ENCODE measurements at regions not wholly inside any gene's neighbourhood (a gene's known extent, or its start where the extent isn't known, plus 50 kb on each side); places are given as distances from the start of the nearest gene placed in this dataset.
"Not testable (repeated sequence)": the region's sequence is repeated elsewhere in the genome, so short reads cannot be mapped to it uniquely, and the experiment has no call there.

DNA sequence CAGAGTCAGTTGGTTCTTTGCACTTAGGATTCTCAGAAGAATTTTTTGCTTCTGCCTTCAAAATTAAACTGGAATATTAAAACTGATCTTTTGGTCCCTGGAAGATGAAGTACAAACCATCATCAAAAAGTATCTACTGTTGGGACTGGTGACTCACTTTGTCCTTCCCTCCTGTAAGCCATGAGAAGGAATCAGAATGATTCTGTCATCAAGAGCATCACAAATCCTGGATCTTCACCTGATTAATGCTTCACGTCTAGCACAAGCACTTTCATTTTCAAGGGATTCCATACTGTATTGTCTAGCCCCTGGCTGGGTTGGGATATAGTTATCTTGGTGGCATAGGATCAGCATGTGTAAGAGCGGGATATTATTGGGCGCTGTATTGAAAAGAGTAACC, 69.3 kb upstream of the CYP1B1 start:
- no peak for DNase-seq

DNA sequence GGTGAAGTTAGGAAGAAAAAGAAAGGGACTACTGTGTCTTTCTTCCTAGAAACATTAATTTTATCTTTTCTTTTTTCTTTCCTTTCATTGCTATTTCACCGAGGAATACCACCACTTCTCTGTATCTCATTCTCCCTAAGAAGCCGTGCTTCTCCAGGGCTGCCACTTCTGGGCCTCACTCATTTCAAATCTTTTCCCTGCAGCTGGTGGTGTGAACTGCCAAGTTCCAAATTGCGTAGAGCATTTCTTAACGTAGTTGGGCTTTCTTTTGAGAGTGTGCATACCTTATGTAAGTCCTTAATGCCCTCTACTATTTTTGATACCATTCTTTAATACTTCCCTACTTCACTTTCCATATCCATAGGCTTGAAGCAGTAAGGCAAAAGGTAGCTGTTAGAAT, 66.7 kb upstream of the CYP1B1 start:
- no peak for DNase-seq

DNA sequence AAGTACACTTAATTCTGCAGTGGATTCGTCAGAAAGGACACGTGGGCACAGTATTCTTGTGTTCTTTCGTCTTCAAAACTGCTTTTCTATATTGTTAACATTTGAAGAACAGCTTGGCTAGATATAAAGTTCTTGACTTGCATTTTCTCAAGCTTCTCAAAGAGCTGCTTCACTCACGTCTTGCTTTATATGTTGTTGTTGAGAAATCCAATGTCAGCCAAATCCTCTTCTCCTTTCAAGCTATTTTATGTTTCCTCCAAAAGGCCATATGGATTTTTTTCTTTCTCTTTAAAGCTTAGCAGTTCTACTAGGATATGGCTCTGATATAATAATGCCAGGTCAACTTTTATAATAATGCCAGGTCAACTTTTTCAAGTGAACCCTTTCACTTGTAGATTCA, 65.5 kb upstream of the CYP1B1 start:
- no peak for DNase-seq

- DNase-seq, result no peak
Measured at GRCh38 chr2:38138996-38139395, 63.0 kb upstream of the CYP1B1 start.

- no peak for DNase-seq
Measured at GRCh38 chr2:38138419-38138818, 62.5 kb upstream of the CYP1B1 start.

GRCh38 chr2:38137958-38138357, 62.0 kb upstream of the CYP1B1 start:
- not testable (repeated sequence) for DNase-seq

DNA sequence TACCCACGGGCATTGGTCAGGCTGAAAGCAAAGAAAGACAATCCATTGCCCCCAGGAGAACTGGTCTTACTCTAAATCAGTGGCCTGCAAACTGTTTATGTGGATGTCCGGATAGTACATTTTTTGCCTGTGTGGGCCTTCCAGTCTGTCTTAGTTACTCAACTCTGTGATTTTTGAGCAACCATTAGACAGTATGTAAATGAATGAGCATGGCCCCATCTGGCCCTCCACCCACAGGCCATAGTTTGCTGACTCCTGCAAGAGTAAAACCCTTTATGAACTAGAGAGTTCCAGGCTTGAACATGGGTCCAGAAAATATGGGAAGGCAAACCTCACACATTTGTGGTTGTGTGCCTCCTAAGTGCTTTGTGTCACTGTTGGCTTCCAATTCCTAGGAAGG, 55.7 kb upstream of the CYP1B1 start:
- no peak for DNase-seq

- no peak for DNase-seq
Measured at GRCh38 chr2:38130876-38131275, 54.9 kb upstream of the CYP1B1 start.

DNA sequence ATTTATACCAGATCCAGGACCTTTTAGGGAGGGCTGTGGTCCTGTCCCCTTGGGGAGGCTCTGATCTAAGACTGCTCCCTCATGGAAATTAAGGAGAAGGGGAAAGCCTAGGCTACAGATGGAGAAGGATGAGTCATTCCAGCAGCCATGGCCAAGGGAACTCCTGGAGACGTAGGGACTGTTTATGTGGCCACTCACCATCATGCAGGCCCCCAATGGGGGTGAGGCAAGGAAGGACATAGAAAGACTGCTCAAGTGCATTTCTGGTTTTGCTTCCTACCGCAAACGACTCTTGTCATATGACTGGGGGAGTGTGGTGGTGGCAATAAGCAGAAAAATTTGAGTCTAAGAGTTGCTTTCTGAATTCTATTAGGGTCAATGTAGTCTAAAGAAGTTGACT, 54.0 kb upstream of the CYP1B1 start:
- DNase-seq, result no peak

DNA sequence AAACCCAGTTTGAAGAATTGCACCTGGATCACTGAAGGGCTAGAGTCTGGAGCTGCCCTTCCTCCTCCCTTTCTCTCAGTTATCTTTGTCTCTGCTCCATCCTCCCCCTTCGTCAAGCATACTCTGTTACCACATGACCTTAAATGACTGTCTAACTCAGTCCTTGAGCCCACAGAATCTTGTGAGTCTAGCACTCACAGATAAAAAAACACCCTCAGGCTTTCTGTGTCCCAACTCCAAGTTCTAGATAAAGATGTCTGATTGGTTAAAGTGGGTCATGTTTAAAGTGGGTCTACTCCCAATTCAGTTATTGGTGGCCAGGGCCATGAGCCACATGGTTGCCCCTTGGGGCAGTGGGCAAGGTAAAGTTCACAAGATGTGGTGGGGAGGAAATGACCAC, 53.5 kb upstream of the CYP1B1 start:
- no peak for DNase-seq

DNA sequence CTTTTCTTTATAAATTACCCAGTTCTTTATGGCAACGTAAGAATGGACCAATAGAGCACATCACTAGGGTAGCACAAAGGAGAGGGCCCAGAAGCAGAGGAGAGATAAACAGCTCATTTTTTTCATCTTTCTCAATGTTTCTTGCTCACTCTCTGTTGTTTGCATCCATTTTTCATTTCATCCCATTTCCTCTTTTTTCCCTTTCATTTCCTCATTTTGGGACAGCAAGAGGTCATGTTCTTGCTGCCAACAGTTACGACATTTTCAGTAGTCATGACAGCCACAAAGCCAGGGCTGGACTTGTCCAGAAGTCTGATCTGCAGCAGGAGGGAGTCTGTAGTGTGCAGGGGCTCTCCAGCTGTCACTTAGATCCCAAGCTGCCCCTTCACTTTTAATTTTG, 52.7 kb upstream of the CYP1B1 start:
- no peak for DNase-seq

DNA sequence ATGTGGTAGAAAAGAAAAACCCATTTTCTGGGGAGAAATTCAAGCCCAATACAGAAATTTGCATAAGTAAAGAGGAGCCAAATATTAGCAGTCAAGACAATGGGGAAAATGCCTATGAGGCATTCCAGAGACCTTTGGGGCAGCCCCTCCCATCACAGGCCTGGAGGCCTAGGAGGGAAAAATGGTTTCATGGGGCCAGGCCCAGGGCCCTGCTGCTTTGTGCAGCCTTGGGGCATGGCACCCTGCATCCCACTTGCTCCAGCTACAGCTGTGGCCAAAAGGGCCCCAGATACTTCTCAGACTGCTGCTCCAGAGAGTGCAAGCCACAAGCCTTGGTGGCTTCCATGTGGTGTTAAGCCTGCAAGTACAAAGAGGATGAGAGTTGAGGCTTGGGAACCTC, 51.3 kb upstream of the CYP1B1 start:
- no peak for DNase-seq

DNA sequence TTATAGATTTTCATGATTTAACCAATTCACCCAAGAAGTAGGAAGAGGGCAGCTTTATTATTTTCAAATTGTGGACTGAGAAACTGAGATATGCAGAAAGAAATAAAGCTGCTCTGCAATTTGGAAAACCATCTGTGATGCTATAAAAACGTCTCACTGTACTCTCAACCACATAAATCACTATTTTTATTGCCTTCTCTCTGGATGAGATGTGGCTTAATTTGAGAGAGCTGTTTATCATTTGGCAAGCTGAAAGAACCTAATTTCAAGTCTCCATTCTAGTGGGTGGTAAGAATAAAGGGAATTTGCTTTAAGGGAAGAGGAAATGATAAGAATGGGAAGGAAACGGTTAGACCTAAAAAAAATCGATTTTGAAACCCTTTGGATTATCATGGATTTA, 49.9 kb upstream of the CYP1B1 start:
- no peak for DNase-seq
